IMR-90 (cell line): ENCODE measurements at regions not wholly inside any gene's neighbourhood (a gene's known extent, or its start where the extent isn't known, plus 50 kb on each side); places are given as distances from the start of the nearest gene placed in this dataset.

ENCODE experiments used
- ATAC-seq: fragments of 200-7000 bp; cut with Tn5 transposase; 2 replicates; pipeline ENCODE4 v1.9.1; 2020; ENCODE audit warnings: low read depth, mild to moderate bottlenecking, moderate library complexity
- BruUV-seq: library from RNA; stranded (reverse); fragments of 400-500 nt; replicated peaks from 2 replicates; lab custom pipeline; 2021; lab: Mats Ljungman, UMichigan
- CTCF ChIA-PET: fragments of 300-600 bp; formaldehyde crosslinking; extraction: SDS; loops from one replicate; lab custom pipeline; 2021; ENCODE audit warnings: antibody characterized with exemption; lab: Yijun Ruan, JAX
- POLR2A ChIA-PET: fragments of 300-600 bp; sonication (Branson Sonifier 250); formaldehyde crosslinking; loops from one replicate; lab custom pipeline; 2022; ENCODE audit warnings: antibody characterized with exemption; ENCODE audit not compliant: unreplicated experiment; lab: Charles Lee
- DNase-seq: peaks from one replicate; pipeline ENCODE4 v3.0.0; 2013
- H2AFZ ChIP-seq: replicated peaks from 2 replicates; pipeline ENCODE3; 2013; ENCODE audit warnings: low read length, mild to moderate bottlenecking; ENCODE audit not compliant: poor library complexity
- H2AK5ac ChIP-seq: 2 replicates; pipeline ENCODE4 v1.6.1; 2013; ENCODE audit warnings: low read depth, low read length, inconsistent platforms
- H2AK9ac ChIP-seq: replicated peaks from 2 replicates; pipeline ENCODE3; 2013; ENCODE audit warnings: mild to moderate bottlenecking, low read depth, low read length, moderate library complexity; ENCODE audit not compliant: poor library complexity
- H2BK120ac ChIP-seq: 2 replicates; pipeline ENCODE4 v1.6.1; 2013; ENCODE audit warnings: low read depth, low read length, inconsistent platforms
- H2BK15ac ChIP-seq: 3 replicates; pipeline ENCODE4 v1.6.1; 2013; ENCODE audit warnings: low read depth, low read length, inconsistent platforms
- H2BK20ac ChIP-seq: 2 replicates; pipeline ENCODE4 v1.6.1; 2013; ENCODE audit warnings: low read depth, mild to moderate bottlenecking, inconsistent platforms, low read length, moderate library complexity
- H2BK5ac ChIP-seq: 2 replicates; pipeline ENCODE4 v1.6.1; 2013; ENCODE audit warnings: mild to moderate bottlenecking, low read depth, low read length, inconsistent platforms; ENCODE audit not compliant: poor library complexity, severe bottlenecking
- H3K14ac ChIP-seq: replicated peaks from 2 replicates; pipeline ENCODE4 v1.6.1; 2013; ENCODE audit warnings: low read depth, low read length, inconsistent platforms
- H3K18ac ChIP-seq: 2 replicates; pipeline ENCODE4 v1.6.1; 2013; ENCODE audit warnings: low read depth, low read length, control low read depth
- H3K23ac ChIP-seq: 2 replicates; pipeline ENCODE4 v1.6.1; 2013; ENCODE audit warnings: low read depth, low read length, inconsistent platforms
- H3K27ac ChIP-seq: 2 replicates; pipeline ENCODE4 v1.5.1; 2013; ENCODE audit warnings: mild to moderate bottlenecking, control low read depth, low read length; ENCODE audit not compliant: insufficient read depth
- H3K27me3 ChIP-seq: 2 replicates; pipeline ENCODE4 v1.6.1; 2013; ENCODE audit warnings: low read length; ENCODE audit not compliant: control insufficient read depth, insufficient read depth
- H3K36me3 ChIP-seq: 2 replicates; pipeline ENCODE4 v1.6.1; 2013; ENCODE audit warnings: low read length, mixed read lengths; ENCODE audit not compliant: control insufficient read depth, insufficient read depth
- H3K4ac ChIP-seq: 2 replicates; pipeline ENCODE4 v1.6.1; 2013; ENCODE audit warnings: low read depth, low read length, inconsistent platforms
- H3K4me1 ChIP-seq: 2 replicates; pipeline ENCODE4 v1.6.1; 2013; ENCODE audit warnings: low read length, mixed read lengths; ENCODE audit not compliant: control insufficient read depth, insufficient read depth
- H3K4me2 ChIP-seq: 2 replicates; pipeline ENCODE4 v1.6.1; 2013; ENCODE audit warnings: low read depth, mild to moderate bottlenecking, control low read depth, low read length, moderate library complexity
- H3K4me3 ChIP-seq: 2 replicates; pipeline ENCODE4 v1.5.1; 2013; ENCODE audit warnings: low read depth, mild to moderate bottlenecking, control low read depth, low read length, moderate library complexity; ENCODE audit not compliant: insufficient read depth
- H3K56ac ChIP-seq: 2 replicates; pipeline ENCODE4 v1.6.1; 2013; ENCODE audit warnings: low read length, inconsistent platforms; ENCODE audit not compliant: insufficient read depth; ENCODE audit errors: extremely low read depth
- H3K79me1 ChIP-seq, 2 experiments: 2 replicates each; pipeline ENCODE4 v1.6.1; 2013; ENCODE audit warnings: low read length in 2 of 2, inconsistent platforms in 1 of 2, low read depth in 1 of 2
- H3K9ac ChIP-seq: 2 replicates; pipeline ENCODE4 v1.6.1; 2013; ENCODE audit warnings: low read depth, low read length, control low read depth
- H3K9me1 ChIP-seq: 2 replicates; pipeline ENCODE4 v1.6.1; 2013; ENCODE audit warnings: low read length, inconsistent platforms; ENCODE audit not compliant: insufficient read depth
- H3K9me3 ChIP-seq: 2 replicates; pipeline ENCODE4 v1.6.1; 2013; ENCODE audit warnings: low read length; ENCODE audit not compliant: control insufficient read depth, insufficient read depth
- H4K20me1 ChIP-seq: 2 replicates; pipeline ENCODE4 v1.6.1; 2013; ENCODE audit warnings: low read length, inconsistent platforms; ENCODE audit not compliant: insufficient read depth
- H4K5ac ChIP-seq: 2 replicates; pipeline ENCODE4 v1.6.1; 2013; ENCODE audit warnings: mild to moderate bottlenecking, low read depth, low read length, control low read depth
- H4K8ac ChIP-seq, 2 experiments: 2 replicates each; pipeline ENCODE4 v1.6.1; 2013; ENCODE audit warnings: low read depth in 2 of 2, low read length in 2 of 2, control low read depth in 1 of 2, inconsistent platforms in 1 of 2
- H4K91ac ChIP-seq: 2 replicates; pipeline ENCODE4 v1.6.1; 2013; ENCODE audit warnings: low read depth, low read length, inconsistent platforms; ENCODE audit not compliant: insufficient read depth
- CEBPB ChIP-seq: IDR thresholded peaks from 2 replicates; pipeline ENCODE4 v1.6.1; 2012; ENCODE audit warnings: low read depth, low read length, improper control_type of control experiment
- CHD1 ChIP-seq: IDR thresholded peaks from 2 replicates; pipeline ENCODE4 v1.6.1; 2012; ENCODE audit warnings: low read depth, low read length, improper control_type of control experiment
- CTCF ChIP-seq: conservative IDR thresholded peaks from 2 replicates; pipeline ENCODE4 v1.5.1; 2012; ENCODE audit warnings: mild to moderate bottlenecking, low read depth, low read length, improper control_type of control experiment
- MAZ ChIP-seq: IDR thresholded peaks from 2 replicates; pipeline ENCODE4 v1.6.1; 2012; ENCODE audit warnings: low read depth, mild to moderate bottlenecking, low read length, improper control_type of control experiment, moderate library complexity, borderline replicate concordance
- MXI1 ChIP-seq: IDR thresholded peaks from 2 replicates; pipeline ENCODE4 v1.6.1; 2012; ENCODE audit warnings: low read depth, mild to moderate bottlenecking, low read length, moderate library complexity, borderline replicate concordance
- POLR2A ChIP-seq: IDR thresholded peaks from 2 replicates; pipeline ENCODE4 v1.6.1; 2012; ENCODE audit warnings: mild to moderate bottlenecking, low read depth, low read length
- RAD21 ChIP-seq: IDR thresholded peaks from 2 replicates; pipeline ENCODE4 v1.6.1; 2012; ENCODE audit warnings: low read length, improper control_type of control experiment
- RFX5 ChIP-seq: IDR thresholded peaks from 2 replicates; pipeline ENCODE4 v1.8.0; 2012; ENCODE audit warnings: low read depth, mild to moderate bottlenecking, low read length, moderate library complexity
- WGBS, 2 experiments: methylation state at CpG; one replicate each; pipeline versions ENCODE4 v1.1.5 to v1.1.7; 2013; ENCODE audit warnings: missing lambda C conversion rate in 2 of 2; ENCODE audit not compliant: insufficient read length in 1 of 2; ENCODE audit errors: extremely low coverage in 2 of 2; 5-methylcytosine and 5-hydroxymethylcytosine counted together
- dilution Hi-C: fragments of 300-500 bp; cut with HindIII; formaldehyde crosslinking; loops from one replicate; pipeline ENCODE4 v1.14.3; 2018; ENCODE audit warnings: low sequenced_read_pairs; ENCODE audit not compliant: unreplicated experiment
- in situ Hi-C: fragments of 300-500 bp; cut with MboI; formaldehyde crosslinking; loops from 3 replicates; pipeline ENCODE4 v1.14.3; 2019; ENCODE audit warnings: low sequenced_read_pairs, inconsistent platforms, mixed read lengths
- intact Hi-C: fragments of 100-400 bp; cut with micrococcal nuclease; formaldehyde crosslinking; loops from 2 replicates; pipeline ENCODE4 v1.10.0; 2022
- TF ChIP-seq, protein P1 (sequence below): fragments of 150-350 bp; IDR thresholded peaks from 2 replicates; pipeline ENCODE4 v1.6.1; 2016; ENCODE audit warnings: low read depth, mild to moderate bottlenecking, low read length, moderate library complexity, borderline replicate concordance

GRCh38 chr3:117596503-117596902 is 886.9 kb downstream of the TUSC7 start:
- H3K9me3 ChIP-seq, result no peaks in the 10 kb centered on the region
- H3K4me1 ChIP-seq, result no peaks in the 10 kb centered on the region
- CTCF ChIA-PET, result no interaction called here
- no peaks in the 10 kb centered on the region for H3K27me3 ChIP-seq
- no peak overlapping the region for H2AK5ac ChIP-seq
- intact Hi-C loops (no loop called here), in situ Hi-C loops (no loop called here), dilution Hi-C loops (no loop called here)
- no peak overlapping the region for H4K91ac ChIP-seq
- H3K4me3 ChIP-seq, result no peak overlapping the region
- H3K56ac ChIP-seq, result no peak overlapping the region
- no peak overlapping the region for H3K4me2 ChIP-seq
- H3K79me1 ChIP-seq, result no peaks in the 10 kb centered on the region
- no TSS peak for BruUV-seq
- WGBS, 2 experiments, result no CpG with 5 or more reads among the region's 1 CpG
- H2BK20ac ChIP-seq, result no peak overlapping the region
- H3K23ac ChIP-seq, result no peak overlapping the region
- no peak overlapping the region for H2AFZ ChIP-seq
- no peak overlapping the region for H3K9ac ChIP-seq
- H2BK15ac ChIP-seq, result no peak overlapping the region
- no peak overlapping the region for H2BK5ac ChIP-seq
- no peak overlapping the region for H4K5ac ChIP-seq
- POLR2A ChIA-PET, result no interaction called here
- H3K14ac ChIP-seq, result no peak overlapping the region
- no peaks in the 10 kb centered on the region for H3K9me1 ChIP-seq
- no peaks in the 10 kb centered on the region for H3K36me3 ChIP-seq
- no peak overlapping the region for H4K8ac ChIP-seq
- no peak overlapping the region for H2AK9ac ChIP-seq
- TF ChIP-seq CTCF (no peak), CEBPB (no peak), POLR2A (no peak), MXI1 (no peak), RFX5 (no peak), RAD21 (no peak), CHD1 (no peak), MAZ (no peak)
- TF ChIP-seq, protein P1, sequence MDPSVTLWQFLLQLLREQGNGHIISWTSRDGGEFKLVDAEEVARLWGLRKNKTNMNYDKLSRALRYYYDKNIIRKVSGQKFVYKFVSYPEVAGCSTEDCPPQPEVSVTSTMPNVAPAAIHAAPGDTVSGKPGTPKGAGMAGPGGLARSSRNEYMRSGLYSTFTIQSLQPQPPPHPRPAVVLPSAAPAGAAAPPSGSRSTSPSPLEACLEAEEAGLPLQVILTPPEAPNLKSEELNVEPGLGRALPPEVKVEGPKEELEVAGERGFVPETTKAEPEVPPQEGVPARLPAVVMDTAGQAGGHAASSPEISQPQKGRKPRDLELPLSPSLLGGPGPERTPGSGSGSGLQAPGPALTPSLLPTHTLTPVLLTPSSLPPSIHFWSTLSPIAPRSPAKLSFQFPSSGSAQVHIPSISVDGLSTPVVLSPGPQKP, result no peak
- ATAC-seq (no peak), DNase-seq (no peak)
- H3K18ac ChIP-seq, result no peak overlapping the region
- no peak overlapping the region for H3K4ac ChIP-seq
- H2BK120ac ChIP-seq, result no peak overlapping the region
- no peak overlapping the region for H3K27ac ChIP-seq
- no peaks in the 10 kb centered on the region for H4K20me1 ChIP-seq
